ENCODE measurements at regions not wholly inside any gene's neighbourhood (a gene's known extent, or its start where the extent isn't known, plus 50 kb on each side); places are given as distances from the start of the nearest gene placed in this dataset.

GRCh38 chr6:141248021-141248799, 884.5 kb upstream of the GJE1 start:
- H3K4me3 ChIP-seq (ENCODE audit: low read depth, low read length, poor library complexity, severe bottlenecking), result no peak overlapping the region
- intact Hi-C loops (cut with micrococcal nuclease; ENCODE audit: unreplicated experiment), result no loop called here
- H3K4me1 ChIP-seq (ENCODE audit: insufficient read depth, low read length, poor library complexity, severe bottlenecking), result no peaks in the 10 kb centered on the region
- BruUV-seq (replicated peaks), result no TSS peak
- no peak for DNase-seq (ENCODE audit: low spot score)
- TF ChIP-seq CTCF (conservative IDR thresholded peaks at IDR 0.05; ENCODE audit: low read depth, low read length) (no peak), EZH2 (IDR thresholded peaks at IDR 0.05; ENCODE audit: borderline replicate concordance, low read depth, low read length, poor library complexity, severe bottlenecking) (no peak)
- H3K27ac ChIP-seq (ENCODE audit: low read depth, low read length, poor library complexity, severe bottlenecking), result no peak overlapping the region
- CTCF ChIA-PET, result no interaction called here
- no peaks in the 10 kb centered on the region for H3K27me3 ChIP-seq (replicated peaks; ENCODE audit: insufficient read depth, low read depth, low read length, poor library complexity)
- no peaks in the 10 kb centered on the region for H3K36me3 ChIP-seq (ENCODE audit: insufficient read depth, low read length, poor library complexity, severe bottlenecking)
- POLR2A ChIA-PET (ENCODE audit: low non-redundant PET), result no interaction called here
- H3K9me3 ChIP-seq (ENCODE audit: low read depth, low read length, poor library complexity, severe bottlenecking), result no peaks in the 10 kb centered on the region

- Histone ChIP-seq H3K4me3 (ENCODE audit: low read depth, low read length, poor library complexity, severe bottlenecking) (no peak overlapping the region), H3K27me3 (replicated peaks; ENCODE audit: insufficient read depth, low read depth, low read length, poor library complexity) (no peaks in the 10 kb centered on the region), H3K27ac (ENCODE audit: low read depth, low read length, poor library complexity, severe bottlenecking) (no peak overlapping the region), H3K36me3 (ENCODE audit: insufficient read depth, low read length, poor library complexity, severe bottlenecking) (no peaks in the 10 kb centered on the region), H3K9me3 (ENCODE audit: low read depth, low read length, poor library complexity, severe bottlenecking) (no peaks in the 10 kb centered on the region), H3K4me1 (ENCODE audit: insufficient read depth, low read length, poor library complexity, severe bottlenecking) (no peaks in the 10 kb centered on the region)
- no TSS peak for BruUV-seq (replicated peaks)
- DNase-seq (ENCODE audit: low spot score), result no peak
- TF ChIP-seq CTCF (conservative IDR thresholded peaks at IDR 0.05; ENCODE audit: low read depth, low read length), result no peak
- no peak for TF ChIP-seq EZH2 (IDR thresholded peaks at IDR 0.05; ENCODE audit: borderline replicate concordance, low read depth, low read length, poor library complexity, severe bottlenecking)
- ChIA-PET POLR2A (ENCODE audit: low non-redundant PET) (no interaction called here), CTCF (no interaction called here)
- intact Hi-C loops (cut with micrococcal nuclease; ENCODE audit: unreplicated experiment), result no loop called here
These were observed 888.4 kb upstream of the GJE1 start for GRCh38 chr6:141244366-141244765.

GRCh38 chr6:141242957-141243356, 889.8 kb upstream of the GJE1 start:
- no TSS peak for BruUV-seq (replicated peaks)
- Histone ChIP-seq H3K4me1 (ENCODE audit: insufficient read depth, low read length, poor library complexity, severe bottlenecking) (no peaks in the 10 kb centered on the region), H3K4me3 (ENCODE audit: low read depth, low read length, poor library complexity, severe bottlenecking) (no peak overlapping the region), H3K27me3 (replicated peaks; ENCODE audit: insufficient read depth, low read depth, low read length, poor library complexity) (no peaks in the 10 kb centered on the region), H3K36me3 (ENCODE audit: insufficient read depth, low read length, poor library complexity, severe bottlenecking) (no peaks in the 10 kb centered on the region), H3K27ac (ENCODE audit: low read depth, low read length, poor library complexity, severe bottlenecking) (no peak overlapping the region), H3K9me3 (ENCODE audit: low read depth, low read length, poor library complexity, severe bottlenecking) (no peaks in the 10 kb centered on the region)
- no peak for DNase-seq (ENCODE audit: low spot score)
- TF ChIP-seq EZH2 (IDR thresholded peaks at IDR 0.05; ENCODE audit: borderline replicate concordance, low read depth, low read length, poor library complexity, severe bottlenecking), result no peak
- intact Hi-C loops (cut with micrococcal nuclease; ENCODE audit: unreplicated experiment), result no loop called here
- ChIA-PET POLR2A (ENCODE audit: low non-redundant PET) (no interaction called here), CTCF (no interaction called here)

DNA sequence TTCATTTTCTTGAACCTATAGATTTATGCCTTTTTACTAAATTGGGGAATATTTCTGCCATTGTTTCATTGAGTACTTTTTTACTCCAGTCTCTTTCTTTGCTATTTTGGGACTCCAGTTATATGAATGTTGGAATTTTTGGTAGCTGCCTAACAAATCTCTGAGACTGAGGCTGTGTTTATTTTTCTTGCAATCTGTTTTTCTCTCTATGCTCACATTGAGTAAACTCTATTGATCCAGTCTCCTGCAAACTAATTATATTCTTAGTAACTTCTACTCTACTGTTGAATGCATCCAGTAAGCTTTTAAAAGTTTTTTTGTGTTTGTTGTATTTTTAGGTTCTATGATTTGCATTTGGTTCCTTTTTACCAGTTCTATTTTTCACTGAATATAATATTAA, 903.4 kb upstream of the GJE1 start:
- CTCF ChIA-PET, result no interaction called here
- Histone ChIP-seq H3K4me1 (ENCODE audit: insufficient read depth, low read length, poor library complexity, severe bottlenecking) (no peaks in the 10 kb centered on the region), H3K9me3 (ENCODE audit: low read depth, low read length, poor library complexity, severe bottlenecking) (no peaks in the 10 kb centered on the region), H3K27me3 (replicated peaks; ENCODE audit: insufficient read depth, low read depth, low read length, poor library complexity) (no peaks in the 10 kb centered on the region), H3K27ac (ENCODE audit: low read depth, low read length, poor library complexity, severe bottlenecking) (no peak overlapping the region), H3K36me3 (ENCODE audit: insufficient read depth, low read length, poor library complexity, severe bottlenecking) (no peaks in the 10 kb centered on the region), H3K4me3 (ENCODE audit: low read depth, low read length, poor library complexity, severe bottlenecking) (no peak overlapping the region)
- POLR2A ChIA-PET (ENCODE audit: low non-redundant PET), result no interaction called here
- TF ChIP-seq EZH2 (IDR thresholded peaks at IDR 0.05; ENCODE audit: borderline replicate concordance, low read depth, low read length, poor library complexity, severe bottlenecking) (no peak), CTCF (conservative IDR thresholded peaks at IDR 0.05; ENCODE audit: low read depth, low read length) (no peak)
- no TSS peak for BruUV-seq (replicated peaks)
- intact Hi-C loops (cut with micrococcal nuclease; ENCODE audit: unreplicated experiment), result no loop called here
- no peak for DNase-seq (ENCODE audit: low spot score)

All from A673 (cell line).